K562 (cell line): ENCODE measurements at regions not wholly inside any gene's neighbourhood (a gene's known extent, or its start where the extent isn't known, plus 50 kb on each side); places are given as distances from the start of the nearest gene placed in this dataset.

Experiments used
- ATAC-seq: fragments of 200-7000 bp; cut with Tn5 transposase; 3 replicates; pipeline ENCODE4 v1.9.1; 2020; ENCODE audit warnings: moderate library complexity
- BruUV-seq: library from RNA; stranded (reverse); fragments of 400-500 nt; replicated peaks from 2 replicates; lab custom pipeline; 2021; lab: Mats Ljungman, UMichigan
- CTCF ChIA-PET: fragments of 300-600 bp; formaldehyde crosslinking; extraction: SDS; loops from one replicate; lab custom pipeline; 2021; ENCODE audit warnings: low intra/inter-chr PET ratio; lab: Yijun Ruan, JAX
- POLR2A ChIA-PET: fragments of 300-600, 350-650 bp; sonication (Branson Sonifier 250); formaldehyde crosslinking; extraction: SDS; loops from one replicate; lab custom pipeline; 2021; ENCODE audit warnings: antibody characterized with exemption, inconsistent platforms; lab: Yijun Ruan, JAX
- DNase-seq, 4 experiments: peaks; one replicate each; pipeline versions ENCODE4 v3.0.0 to v3.0.0-alpha.2; 2011 to 2018; ENCODE audit warnings: low spot score in 3 of 4, mixed read lengths in 3 of 4; ENCODE audit errors: extremely low read depth in 1 of 4
- FAIRE-seq: peaks from 2 replicates; lab custom pipeline; 2011; peaks lifted over from hg19 to GRCh38; lab: Jason Lieb, UNC
- H2AFZ ChIP-seq: 2 replicates; pipeline ENCODE4 v1.6.0; 2011; ENCODE audit warnings: low read depth, low read length, control low read depth, inconsistent platforms
- H3K27ac ChIP-seq: fragments of 200-600 bp; 3 replicates; pipeline ENCODE4 v1.8.0; 2011; ENCODE audit warnings: low read depth, mild to moderate bottlenecking, control low read depth, inconsistent platforms, low read length, moderate library complexity, mixed read lengths; ENCODE audit errors: extremely low read depth
- H3K27me3 ChIP-seq, 2 experiments: fragments of 300-600 bp in 1 of 2; 2 replicates in 1 of 2; 3 replicates in 1 of 2; pipeline versions ENCODE4 v1.6.0 to v1.8.0; 2011; ENCODE audit warnings: inconsistent platforms in 2 of 2, low read length in 2 of 2, mild to moderate bottlenecking in 1 of 2, mixed read lengths in 1 of 2, moderate library complexity in 1 of 2; ENCODE audit not compliant: control insufficient read depth in 2 of 2, insufficient read depth in 2 of 2
- H3K36me3 ChIP-seq: fragments of 300-600 bp; 3 replicates; pipeline ENCODE4 v1.8.0; 2011; ENCODE audit warnings: mild to moderate bottlenecking, low read length, inconsistent platforms; ENCODE audit not compliant: control insufficient read depth, insufficient read depth
- H3K4me1 ChIP-seq, 2 experiments: fragments of 200-600 bp in 1 of 2; replicated peaks in 1 of 2; 2 replicates in 1 of 2; 3 replicates in 1 of 2; pipeline versions ENCODE4 v1.5.1 to v1.8.0; 2011; ENCODE audit warnings: inconsistent platforms in 2 of 2, low read length in 2 of 2, mild to moderate bottlenecking in 1 of 2, mixed read lengths in 1 of 2, moderate library complexity in 1 of 2; ENCODE audit not compliant: control insufficient read depth in 2 of 2, insufficient read depth in 2 of 2
- H3K4me2 ChIP-seq: 2 replicates; pipeline ENCODE4 v1.6.1; 2011; ENCODE audit warnings: low read length, control low read depth, inconsistent platforms, mixed read lengths; ENCODE audit not compliant: insufficient read depth
- H3K4me3 ChIP-seq: fragments of 200-600 bp; sonication (generic), shearing (Covaris generic); 2 replicates; pipeline ENCODE4 v1.5.1; 2016; ENCODE audit warnings: control low read depth, inconsistent platforms
- H3K79me2 ChIP-seq: fragments of 200-600 bp; 3 replicates; pipeline ENCODE4 v1.8.0; 2011; ENCODE audit warnings: low read length, inconsistent platforms; ENCODE audit not compliant: control insufficient read depth, insufficient read depth
- H3K9ac ChIP-seq, 2 experiments: 2 replicates each; pipeline versions ENCODE4 v1.6.0 to v1.6.1; 2011; ENCODE audit warnings: low read depth in 2 of 2, low read length in 2 of 2, control low read depth in 1 of 2, inconsistent platforms in 1 of 2, mild to moderate bottlenecking in 1 of 2, mixed read lengths in 1 of 2; ENCODE audit not compliant: insufficient read depth in 1 of 2
- H3K9me1 ChIP-seq: one replicate; pipeline ENCODE4 v1.6.0; 2011; ENCODE audit warnings: inconsistent platforms, mild to moderate bottlenecking, low read length, moderate library complexity; ENCODE audit not compliant: control insufficient read depth, insufficient read depth
- H3K9me3 ChIP-seq: replicated peaks from 2 replicates; pipeline ENCODE4 v1.5.1; 2011; ENCODE audit warnings: low read depth, low read length, inconsistent platforms; ENCODE audit not compliant: control insufficient read depth, insufficient read depth
- H4K20me1 ChIP-seq: replicated peaks from 2 replicates; pipeline ENCODE4 v1.6.1; 2011; ENCODE audit warnings: low read length, inconsistent platforms, mixed read lengths; ENCODE audit not compliant: control insufficient read depth, insufficient read depth
- FOXA3 ChIP-seq, 2 experiments: fragments of 450-650 bp in 1 of 2; sonication (generic) in 1 of 2; formaldehyde crosslinking; IDR thresholded peaks in 1 of 2; conservative IDR thresholded peaks in 1 of 2; 2 replicates each; pipeline versions ENCODE4 v1.4.0 to v1.8.0; 2020 to 2022; ENCODE audit warnings: mild to moderate bottlenecking in 2 of 2, missing genetic modification reagents in 1 of 2
- JUND ChIP-seq, 2 experiments: IDR thresholded peaks; 2 replicates in 1 of 2; 3 replicates in 1 of 2; pipeline ENCODE4 v1.6.1; 2011; ENCODE audit warnings: borderline replicate concordance in 2 of 2, low read depth in 2 of 2, low read length in 2 of 2, improper control_type of control experiment in 1 of 2, missing biosample characterization in 1 of 2, missing genetic modification characterization in 1 of 2, missing genetic modification reagents in 1 of 2
- SOX6 ChIP-seq: fragments of 450-650 bp; IDR thresholded peaks from 2 replicates; pipeline ENCODE4 v1.6.1; 2014; ENCODE audit warnings: mild to moderate bottlenecking
- YBX1 ChIP-seq: fragments of 450-650 bp; IDR thresholded peaks from 2 replicates; pipeline ENCODE4 v1.7.1; 2016; ENCODE audit warnings: mild to moderate bottlenecking
- WGBS: fragments of 100-300 bp; shearing (Covaris generic); methylation state at CpG from one replicate; pipeline ENCODE4 v1.1.6; 2016; ENCODE audit warnings: low coverage, mixed read lengths; ENCODE audit not compliant: insufficient coverage; ENCODE audit errors: missing lambda C conversion rate; 5-methylcytosine and 5-hydroxymethylcytosine counted together
- in situ Hi-C: fragments of 300-500 bp; cut with MboI; formaldehyde crosslinking; loops from 4 replicates; pipeline ENCODE4 v1.15.0; 2018; ENCODE audit warnings: inconsistent platforms, mixed read lengths
- intact Hi-C: fragments of 100-400 bp; cut with micrococcal nuclease; formaldehyde crosslinking; loops from 2 replicates; pipeline ENCODE4 v1.14.2; 2022
- TF ChIP-seq, protein P1 (sequence below): sonication (generic); formaldehyde crosslinking; IDR thresholded peaks from 2 replicates; pipeline ENCODE4 v1.8.0; 2022; ENCODE audit warnings: mild to moderate bottlenecking, missing genetic modification reagents
- TF ChIP-seq, protein P2 (sequence below): sonication (generic); IDR thresholded peaks from 2 replicates; pipeline ENCODE4 v1.6.1; 2016

DNA sequence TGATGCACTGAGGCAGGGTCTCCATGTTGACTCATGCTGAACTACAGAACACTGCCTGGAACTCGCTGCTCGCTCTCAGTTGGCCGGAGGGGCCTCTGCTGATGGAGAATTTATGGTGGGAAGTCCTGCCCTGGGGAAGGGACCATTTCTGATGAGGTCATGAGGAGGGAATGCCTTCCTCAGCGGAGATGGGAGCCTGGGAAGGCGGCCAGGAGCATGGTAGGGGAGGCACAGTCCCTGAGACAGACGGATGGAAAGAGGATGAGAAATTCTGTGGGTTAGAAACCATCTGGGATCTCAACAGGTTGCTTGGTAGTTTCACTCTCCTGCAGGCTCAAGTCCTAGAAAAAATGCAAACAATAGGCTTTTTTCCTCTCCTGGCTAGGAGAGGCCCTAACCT lies 56.8 kb upstream of the TPM1 start:
- ChIA-PET POLR2A (no interaction called here), CTCF (no interaction called here)
- H3K4me1 ChIP-seq = no peaks in the 10 kb centered on the region
- no peak overlapping the region for H3K27ac ChIP-seq
- H3K9me1 ChIP-seq = no peaks in the 10 kb centered on the region
- no peak overlapping the region for H3K4me2 ChIP-seq
- FAIRE-seq = no peak
- no peak for ATAC-seq
- TF ChIP-seq, protein P1, sequence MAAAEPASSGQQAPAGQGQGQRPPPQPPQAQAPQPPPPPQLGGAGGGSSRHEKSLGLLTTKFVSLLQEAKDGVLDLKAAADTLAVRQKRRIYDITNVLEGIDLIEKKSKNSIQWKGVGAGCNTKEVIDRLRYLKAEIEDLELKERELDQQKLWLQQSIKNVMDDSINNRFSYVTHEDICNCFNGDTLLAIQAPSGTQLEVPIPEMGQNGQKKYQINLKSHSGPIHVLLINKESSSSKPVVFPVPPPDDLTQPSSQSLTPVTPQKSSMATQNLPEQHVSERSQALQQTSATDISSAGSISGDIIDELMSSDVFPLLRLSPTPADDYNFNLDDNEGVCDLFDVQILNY (CRISPR knock-in tag) = no peak
- TF ChIP-seq SOX6 (no peak), YBX1 (no peak), JUND (IDR thresholded peaks at IDR 0.05; ENCODE audit: borderline replicate concordance, low read depth, low read length) (no peak), JUND (tag; IDR thresholded peaks at IDR 0.05; ENCODE audit: borderline replicate concordance, low read depth, low read length) (no peak), FOXA3 (CRISPR knock-in tag; conservative IDR thresholded peaks at IDR 0.05 in 1 of 2, IDR thresholded peaks at IDR 0.05 in 1 of 2) (no peak)
- TF ChIP-seq, protein P2, sequence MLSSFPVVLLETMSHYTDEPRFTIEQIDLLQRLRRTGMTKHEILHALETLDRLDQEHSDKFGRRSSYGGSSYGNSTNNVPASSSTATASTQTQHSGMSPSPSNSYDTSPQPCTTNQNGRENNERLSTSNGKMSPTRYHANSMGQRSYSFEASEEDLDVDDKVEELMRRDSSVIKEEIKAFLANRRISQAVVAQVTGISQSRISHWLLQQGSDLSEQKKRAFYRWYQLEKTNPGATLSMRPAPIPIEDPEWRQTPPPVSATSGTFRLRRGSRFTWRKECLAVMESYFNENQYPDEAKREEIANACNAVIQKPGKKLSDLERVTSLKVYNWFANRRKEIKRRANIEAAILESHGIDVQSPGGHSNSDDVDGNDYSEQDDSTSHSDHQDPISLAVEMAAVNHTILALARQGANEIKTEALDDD = no peak
- no peaks in the 10 kb centered on the region for H4K20me1 ChIP-seq
- in situ Hi-C loops (no loop called here), intact Hi-C loops (no loop called here)
- H3K9ac ChIP-seq = no peak overlapping the region
- H3K79me2 ChIP-seq = no peaks in the 10 kb centered on the region
- no TSS peak for BruUV-seq
- no peaks in the 10 kb centered on the region for H3K9me3 ChIP-seq
- no peak overlapping the region for H2AFZ ChIP-seq
- H3K4me3 ChIP-seq = no peak overlapping the region
- WGBS = 0% methylated on average over 6 of the region's 6 CpGs
- no peaks in the 10 kb centered on the region for H3K36me3 ChIP-seq
- no peak for DNase-seq
- peaks cover 40 to 49% of the 10 kb centered on the region in 2 experiments for H3K27me3 ChIP-seq
